ENCODE measurements at regions not wholly inside any gene's neighbourhood (a gene's known extent, or its start where the extent isn't known, plus 50 kb on each side); places are given as distances from the start of the nearest gene placed in this dataset.
A peak's percentile ranks its signal among the peaks of the same experiment; 100 is the strongest.

DNA sequence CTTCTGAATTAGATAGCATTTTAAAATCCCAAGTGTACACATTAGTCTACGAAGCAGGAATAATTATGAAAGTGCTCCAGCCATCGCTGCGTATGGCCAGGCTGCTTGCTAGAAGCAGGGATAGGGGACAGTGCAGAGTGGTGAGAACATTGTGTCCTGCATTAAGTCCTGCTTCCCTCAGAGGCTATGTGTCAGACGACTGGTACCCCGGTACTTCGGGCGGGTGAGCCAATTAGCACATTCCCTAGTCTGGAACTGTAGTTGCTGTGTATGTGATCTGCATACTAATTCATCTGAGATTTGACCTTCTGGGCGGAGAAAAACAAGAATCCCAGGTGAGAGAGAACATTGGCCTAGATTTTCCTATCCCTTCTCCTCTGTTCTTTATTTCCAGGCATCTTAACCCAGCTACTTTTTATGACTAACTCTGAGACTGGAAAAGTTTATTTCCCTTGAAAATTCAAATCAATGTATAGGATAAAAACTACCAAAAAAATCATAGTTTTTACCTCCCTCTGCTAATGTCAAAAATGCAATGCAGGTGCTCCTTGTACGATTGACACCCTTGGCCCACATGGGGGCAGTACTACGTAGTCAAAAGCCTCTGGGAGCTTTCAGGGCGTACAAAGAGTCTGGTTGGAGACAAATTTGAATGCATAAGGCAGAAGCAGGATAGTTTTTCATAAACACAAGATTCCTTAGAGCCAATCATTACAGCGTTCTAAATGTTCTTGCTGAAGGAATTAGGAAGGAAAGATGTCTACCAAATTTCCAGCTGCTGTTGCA is 764.3 kb downstream of the NOVA1 start:
- Histone ChIP-seq H3K79me1 (ENCODE audit: insufficient read depth, low read depth, low read length, poor library complexity, severe bottlenecking) (no peaks in the 10 kb centered on the region), H3K56ac (ENCODE audit: insufficient read length, low read depth, low read length) (no peak overlapping the region), H2BK120ac (ENCODE audit: low read depth, low read length, poor library complexity, severe bottlenecking) (no peak overlapping the region), H3K9me3 (ENCODE audit: control insufficient read depth, low read depth, low read length) (no peaks in the 10 kb centered on the region), H3K23ac (ENCODE audit: insufficient read length, low read depth, low read length) (no peak overlapping the region), H4K20me1 (ENCODE audit: control insufficient read depth, insufficient read depth, insufficient read length) (no peaks in the 10 kb centered on the region), H4K91ac (ENCODE audit: insufficient read length, low read depth, low read length) (no peak overlapping the region), H4K8ac (replicated peaks; ENCODE audit: insufficient read length, low read depth, low read length) (no peak overlapping the region), H4K5ac (ENCODE audit: insufficient read length, low read depth, low read length) (no peak overlapping the region), H3K4me2 (ENCODE audit: insufficient read depth, insufficient read length, low read length) (no peak overlapping the region), H2BK15ac (ENCODE audit: low read depth, low read length) (no peak overlapping the region), H3K79me2 (ENCODE audit: insufficient read depth, low read length) (no peaks in the 10 kb centered on the region), H3K4ac (ENCODE audit: low read depth, low read length) (no peak overlapping the region), H3K14ac (ENCODE audit: insufficient read depth, low read length) (no peak overlapping the region; the same call in 1 of the 2 replicates), H3K27ac (ENCODE audit: insufficient read length, low read depth, low read length) (no peak overlapping the region), H2AK5ac (ENCODE audit: insufficient read length, low read length) (no peak overlapping the region), H2BK12ac (ENCODE audit: insufficient read length, low read depth, low read length) (no peak overlapping the region), H2AFZ (ENCODE audit: low read length) (no peak overlapping the region), H3K27me3 (ENCODE audit: insufficient read depth, low read length) (no peaks in the 10 kb centered on the region), H3K23me2 (ENCODE audit: insufficient read length, low read depth, low read length, poor library complexity, severe bottlenecking) (no peaks in the 10 kb centered on the region), H2BK20ac (ENCODE audit: low read depth, low read length, poor library complexity, severe bottlenecking) (no peak overlapping the region), H3K4me1 (ENCODE audit: insufficient read depth, low read length) (no peaks in the 10 kb centered on the region), H3T11ph (ENCODE audit: low read length) (no peak overlapping the region), H2BK5ac (ENCODE audit: insufficient read length, low read length) (no peak overlapping the region), H3K9ac (ENCODE audit: extremely low read depth, insufficient read length, low read length) (no peak overlapping the region), H3K18ac (ENCODE audit: insufficient read length, low read depth, low read length) (no peak overlapping the region)
- H3K36me3 Mint-ChIP-seq (ENCODE audit: insufficient read depth in 1 of 3, low read depth in 3 of 3) = no peaks in the 10 kb centered on the region
- no peaks in the 10 kb centered on the region for H3K27me3 Mint-ChIP-seq (ENCODE audit: low read depth)
- no CpG with 5 or more reads among the region's 12 CpGs for WGBS (ENCODE audit: extremely low coverage, insufficient read length, low lambda C conversion rate)
- peaks cover 4 to 19% of the 10 kb centered on the region in 2 experiments for H3K4me1 Mint-ChIP-seq
- TF ChIP-seq CTCF (conservative IDR thresholded peaks at IDR 0.05) = peak; percentile 84
- DNase-seq = peak; percentile 48
- H3K4me3 Mint-ChIP-seq = no peak overlapping the region
- H3K9me3 Mint-ChIP-seq = no peaks in the 10 kb centered on the region; a peak in 1 of 5 replicates
- no peak overlapping the region for H3K27ac Mint-ChIP-seq

Data from H9 (cell line).